SKM-1 treated with dmso at 0.1 percent for 144 hours (cell line): ENCODE measurements at regions not wholly inside any gene's neighbourhood (a gene's known extent, or its start where the extent isn't known, plus 50 kb on each side); places are given as distances from the start of the nearest gene placed in this dataset.
A peak's percentile ranks its signal among the peaks of the same experiment; 100 is the strongest.
"Not testable (repeated sequence)": the region's sequence is repeated elsewhere in the genome, so short reads cannot be mapped to it uniquely, and the experiment has no call there.

Experiments used
- DNase-seq: peaks from one replicate; lab custom pipeline; 2025; ENCODE audit not compliant: unreplicated experiment; lab: John Stamatoyannopoulos, UW

GRCh38 chr3:110293660-110294059 lies 778.0 kb upstream of the NECTIN3 start:
- no peak for DNase-seq

DNA sequence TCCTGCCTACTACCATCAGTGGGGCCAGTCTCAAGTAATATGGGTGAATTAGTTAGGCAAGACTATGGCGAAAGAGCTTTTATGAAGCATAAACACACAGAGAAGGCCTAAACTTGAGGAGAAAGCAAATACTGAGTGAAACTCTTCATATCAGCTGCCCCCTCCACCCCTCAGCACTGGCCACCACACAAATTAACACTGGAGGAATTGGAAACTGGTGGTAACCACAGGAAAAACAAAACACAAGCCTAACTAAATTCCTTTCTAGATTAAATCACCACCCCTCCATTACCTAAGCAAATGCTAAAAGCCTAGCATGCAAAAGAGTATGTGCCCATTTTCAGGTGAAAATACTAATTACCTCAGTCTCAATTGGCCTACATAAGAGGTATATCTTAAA lies 774.7 kb upstream of the NECTIN3 start:
- DNase-seq, result no peak

DNA sequence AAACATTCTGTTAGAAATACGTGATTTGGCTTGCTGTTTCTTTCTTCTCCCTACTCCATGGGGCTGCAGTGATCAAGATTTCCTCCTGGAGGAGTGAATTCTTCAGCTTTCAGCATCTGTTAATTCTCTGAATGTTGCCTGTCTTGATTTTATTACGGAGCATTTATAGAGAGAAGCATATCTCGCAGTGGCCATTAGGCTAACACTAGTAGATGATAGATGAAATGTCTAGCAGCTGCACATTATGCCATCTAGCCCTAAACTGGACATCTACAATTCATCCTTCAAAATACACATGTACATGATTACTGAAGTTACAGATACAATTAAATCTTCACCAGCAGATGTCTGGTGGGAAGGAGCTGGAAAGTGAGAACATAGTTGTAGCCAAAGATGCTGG lies 769.8 kb upstream of the NECTIN3 start:
- no peak for DNase-seq

DNA sequence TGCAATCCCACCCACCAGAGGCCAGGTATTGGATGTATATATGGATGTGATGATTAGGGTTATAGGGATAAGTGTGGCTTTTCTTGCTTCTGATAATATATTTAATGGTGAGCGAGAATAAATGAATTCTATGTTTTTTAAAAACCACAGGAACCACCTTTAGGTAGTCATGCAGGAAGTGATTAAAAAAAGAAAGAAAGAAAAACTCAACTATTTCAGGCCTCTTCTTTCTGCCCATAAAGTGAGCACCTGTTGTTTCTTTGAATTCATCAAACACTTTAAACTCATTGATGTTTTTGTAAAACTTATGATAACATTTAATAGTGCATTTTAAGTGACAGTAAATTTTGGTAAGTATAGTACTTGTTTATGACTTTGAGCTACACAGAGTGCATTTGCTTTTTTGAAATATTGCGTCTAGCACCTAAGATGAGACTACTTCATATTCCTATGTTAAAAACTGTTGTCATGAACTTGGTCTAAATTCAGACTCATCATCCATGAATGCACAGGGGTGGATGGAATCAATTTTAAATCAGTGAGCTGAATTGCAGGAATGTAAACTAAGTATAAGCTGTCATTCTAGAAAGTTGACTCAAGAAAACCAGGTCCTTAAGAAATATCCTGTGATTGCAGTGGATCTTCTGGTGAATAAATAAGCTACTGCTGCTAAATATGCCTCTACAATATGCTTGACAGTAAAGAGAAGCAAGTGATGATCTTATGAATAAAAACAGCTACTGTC lies 764.4 kb upstream of the NECTIN3 start:
- no peak for DNase-seq

GRCh38 chr3:110311541-110311940 lies 760.1 kb upstream of the NECTIN3 start:
- peak; percentile 24 for DNase-seq

DNA sequence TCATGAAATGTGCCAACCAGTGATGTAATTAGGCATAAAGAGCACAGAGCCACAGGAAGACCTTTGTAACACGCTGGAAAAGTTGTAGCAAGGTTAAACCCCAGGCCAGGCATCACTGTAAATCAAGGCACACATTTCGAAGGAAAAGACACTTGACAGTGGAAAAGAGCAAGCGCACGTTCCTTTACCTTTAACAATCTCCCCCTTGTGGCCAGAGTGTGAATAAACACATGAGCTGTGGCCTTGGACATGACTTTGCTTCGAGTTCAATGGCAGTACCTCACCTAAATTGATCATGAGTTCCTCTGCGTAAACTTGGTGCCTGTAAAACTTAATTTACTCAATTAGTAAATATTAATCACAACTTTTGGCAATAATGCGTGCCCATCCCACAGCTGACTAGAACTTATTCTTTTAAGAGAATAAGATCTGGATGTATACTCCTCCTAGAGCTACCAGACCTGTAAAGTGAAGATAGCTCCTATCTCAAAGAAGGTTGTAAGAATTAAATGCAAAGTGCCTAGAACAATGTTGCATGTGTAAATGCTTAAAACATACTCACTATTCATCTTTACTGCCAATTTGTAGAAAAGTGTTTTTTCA lies 757.0 kb upstream of the NECTIN3 start:
- peak; percentile 29 for DNase-seq

GRCh38 chr3:110318108-110318507 lies 753.5 kb upstream of the NECTIN3 start:
- DNase-seq, result no peak

DNA sequence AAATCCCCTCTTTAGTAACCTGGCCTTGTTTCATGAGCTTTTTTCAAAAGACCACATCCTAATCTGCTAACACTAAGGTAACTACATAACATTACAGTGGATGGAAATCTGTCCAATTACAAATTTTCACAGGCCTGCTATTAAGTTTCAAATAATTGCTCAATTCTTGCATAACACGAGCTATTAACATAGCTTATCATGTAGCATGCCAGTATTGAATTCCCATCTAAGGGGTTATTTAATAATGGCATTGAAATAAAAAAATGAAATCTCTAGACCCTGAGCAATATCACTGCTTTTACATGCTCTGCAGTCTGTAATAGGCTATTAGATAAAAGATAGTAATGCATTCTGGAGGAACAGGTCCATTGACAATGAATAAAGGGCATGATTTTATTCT lies 748.3 kb upstream of the NECTIN3 start:
- DNase-seq, result no peak

- DNase-seq, result no peak
Measured at GRCh38 chr3:110324171-110324705, 747.4 kb upstream of the NECTIN3 start.

GRCh38 chr3:110327870-110328269 lies 743.7 kb upstream of the NECTIN3 start:
- DNase-seq, result no peak

DNA sequence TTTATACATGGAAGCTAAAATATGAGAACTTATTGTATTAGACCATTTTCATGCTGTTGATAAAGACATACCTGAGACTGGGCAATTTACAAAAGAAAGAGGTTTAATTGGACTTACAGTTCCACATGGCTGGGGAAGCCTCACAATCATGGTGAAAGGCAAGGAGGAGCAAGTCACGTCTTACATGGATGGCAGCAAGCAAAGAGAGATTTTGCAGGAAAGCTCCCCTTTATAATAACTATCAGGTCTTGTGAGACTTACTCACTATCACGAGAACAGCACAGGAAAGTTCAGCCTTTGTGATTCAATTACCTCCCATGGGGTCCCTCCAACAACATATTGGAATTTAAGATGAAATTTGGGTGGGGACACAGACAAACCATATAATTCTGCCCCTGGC lies 740.1 kb upstream of the NECTIN3 start:
- DNase-seq, result not testable (repeated sequence)

DNA sequence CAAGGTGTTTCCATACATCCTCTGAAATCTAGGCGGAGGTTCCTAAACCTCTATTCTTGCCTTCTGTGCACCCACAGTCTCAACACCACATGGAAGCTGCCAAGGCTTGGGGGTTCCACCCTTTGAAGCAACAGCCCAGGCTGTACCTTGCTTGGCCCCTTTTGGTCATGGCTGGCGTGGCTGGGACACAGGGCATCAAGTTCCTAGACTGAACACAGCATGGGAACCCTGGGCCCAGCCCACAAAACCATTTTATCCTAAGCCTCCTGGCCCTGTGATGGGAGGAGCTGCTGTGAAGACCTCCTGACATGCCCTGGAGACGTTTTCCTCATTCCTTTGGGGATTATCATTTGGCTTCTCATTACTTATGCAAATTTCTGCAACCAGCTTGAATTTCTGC lies 739.0 kb upstream of the NECTIN3 start:
- DNase-seq, result no peak

DNA sequence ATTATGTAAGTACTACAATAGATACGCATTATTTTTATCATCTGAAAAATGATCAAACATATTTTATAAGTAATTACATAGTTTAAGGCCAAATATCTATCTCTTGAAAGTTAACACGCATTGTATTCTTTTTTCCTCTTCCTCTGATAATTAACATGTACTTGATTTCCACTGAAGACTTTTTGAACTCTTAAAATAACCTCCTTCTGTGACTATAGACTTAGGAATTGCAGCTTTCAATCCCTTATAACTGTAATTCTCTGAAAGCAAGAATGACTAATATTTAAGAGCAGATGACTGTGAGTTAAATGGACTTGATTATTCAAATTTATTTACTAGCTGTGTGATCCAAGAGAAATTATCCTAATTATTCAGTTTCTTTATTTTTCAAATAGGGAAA lies 730.6 kb upstream of the NECTIN3 start:
- DNase-seq, result no peak

- DNase-seq, result no peak
Measured at GRCh38 chr3:110343376-110343775, 728.2 kb upstream of the NECTIN3 start.

- DNase-seq, result no peak
Measured at GRCh38 chr3:110343945-110344344, 727.7 kb upstream of the NECTIN3 start.

GRCh38 chr3:110344487-110344886 lies 727.1 kb upstream of the NECTIN3 start:
- DNase-seq, result no peak

GRCh38 chr3:110344897-110345767 lies 726.5 kb upstream of the NECTIN3 start:
- no peak for DNase-seq

GRCh38 chr3:110349295-110349694 lies 722.3 kb upstream of the NECTIN3 start:
- DNase-seq, result no peak

DNA sequence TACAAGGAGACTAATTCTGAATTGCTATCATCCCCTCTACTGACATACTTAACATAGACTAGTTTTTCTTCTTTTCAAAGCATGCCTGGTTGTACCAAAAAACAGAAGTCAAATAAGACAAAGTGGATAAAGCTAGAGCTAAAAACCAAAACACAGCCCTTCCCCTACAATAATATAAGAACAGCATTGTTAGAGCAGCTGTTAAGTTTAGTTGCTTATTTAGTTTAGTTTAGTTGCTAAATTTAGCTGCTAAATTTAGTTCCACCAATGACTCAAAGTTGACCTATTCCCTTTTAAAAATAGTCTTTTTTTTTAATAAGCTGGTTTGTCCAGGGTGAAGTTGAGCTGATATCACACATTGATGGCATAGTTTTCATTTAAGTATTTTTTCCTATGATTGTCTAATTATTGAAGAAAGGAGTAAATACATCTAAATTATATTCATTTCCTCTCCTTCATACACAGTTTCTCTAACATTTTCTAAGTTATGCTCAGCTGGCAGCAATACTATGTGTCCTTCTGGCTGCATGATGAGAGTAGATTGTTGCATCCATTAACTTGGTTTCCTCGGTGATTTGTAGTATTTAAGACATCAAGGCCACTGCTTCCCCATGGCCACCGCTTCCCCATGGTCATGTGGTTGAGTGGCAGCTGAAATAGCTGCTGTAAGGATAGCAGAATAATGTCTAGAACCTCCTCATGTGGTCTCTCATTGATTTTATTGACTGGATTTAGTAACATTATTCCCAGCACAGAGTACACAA lies 718.6 kb upstream of the NECTIN3 start:
- DNase-seq, result no peak

GRCh38 chr3:110362751-110363150 lies 708.9 kb upstream of the NECTIN3 start:
- DNase-seq, result no peak

DNA sequence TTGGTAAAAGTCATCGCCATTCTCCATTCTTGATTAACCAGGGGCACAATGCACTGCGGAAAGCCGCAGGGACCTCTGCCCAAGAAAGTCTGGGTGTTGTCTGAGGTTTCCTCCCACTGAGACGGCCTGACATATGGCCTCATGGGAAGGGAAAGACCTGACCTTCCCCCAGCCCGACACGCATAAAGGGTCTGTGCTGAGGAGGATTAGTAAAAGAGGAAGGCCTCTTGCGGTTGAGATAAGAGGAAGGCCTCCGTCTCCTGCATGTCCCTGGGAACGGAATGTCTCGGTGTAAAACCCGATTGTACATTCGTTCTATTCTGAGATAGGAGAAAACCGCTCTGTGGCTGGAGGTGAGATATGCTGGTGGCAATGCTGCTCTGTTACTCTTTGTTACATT lies 704.3 kb upstream of the NECTIN3 start:
- DNase-seq, result not testable (repeated sequence)
